ENCODE measurements at regions not wholly inside any gene's neighbourhood (a gene's known extent, or its start where the extent isn't known, plus 50 kb on each side); places are given as distances from the start of the nearest gene placed in this dataset.

GRCh38 chr6:113576310-113576709 lies 280.8 kb upstream of the MARCKS start:
- Histone ChIP-seq H3K4me3 (ENCODE audit: low read depth in 1 of 3, low read length in 3 of 3) (no peak overlapping the region), H3K9me3 (ENCODE audit: control insufficient read depth in 4 of 4, low read length in 3 of 4) (no peaks in the 10 kb centered on the region), H3K4me1 (ENCODE audit: control insufficient read depth in 4 of 4, insufficient read depth in 4 of 4, low read length in 3 of 4) (no peaks in the 10 kb centered on the region), H3K9ac (ENCODE audit: low read depth in 1 of 2, low read length in 2 of 2) (no peak overlapping the region), H3K27me3 (ENCODE audit: control insufficient read depth in 4 of 4, insufficient read depth in 4 of 4, low read length in 3 of 4) (no peaks in the 10 kb centered on the region), H3K27ac (ENCODE audit: low read depth in 1 of 2, low read length in 2 of 2) (no peak overlapping the region), H3K36me3 (ENCODE audit: control insufficient read depth in 4 of 4, insufficient read depth in 3 of 4, low read depth in 1 of 4, low read length in 3 of 4) (no peaks in the 10 kb centered on the region)
- no peak for TF ChIP-seq GABPA (IDR thresholded peaks at IDR 0.05 in 1 of 2, conservative IDR thresholded peaks at IDR 0.05 in 1 of 2)
- no peak for TF ChIP-seq YY1 (IDR thresholded peaks at IDR 0.05)
- no peak for TF ChIP-seq NR2F2 (IDR thresholded peaks at IDR 0.05)
- no peak for TF ChIP-seq CTCF (IDR thresholded peaks at IDR 0.05; ENCODE audit: low read depth, low read length, missing input control)
- no peak for TF ChIP-seq FOXA1 (IDR thresholded peaks at IDR 0.05)
- no peak for TF ChIP-seq ATF3 (IDR thresholded peaks at IDR 0.05)
- no peak for TF ChIP-seq HNF4A (conservative IDR thresholded peaks at IDR 0.05)
- TF ChIP-seq SP1 (IDR thresholded peaks at IDR 0.05): no peak
- no peak for TF ChIP-seq RXRA (IDR thresholded peaks at IDR 0.05)
- no peak for TF ChIP-seq JUND (IDR thresholded peaks at IDR 0.05)
- TF ChIP-seq HNF4G (IDR thresholded peaks at IDR 0.05): no peak
- no peak for TF ChIP-seq MAX (IDR thresholded peaks at IDR 0.05)
- TF ChIP-seq TAF1 (conservative IDR thresholded peaks at IDR 0.05): no peak
- TF ChIP-seq REST (IDR thresholded peaks at IDR 0.05): no peak
- no peak for TF ChIP-seq FOXA2 (IDR thresholded peaks at IDR 0.05)
- no peak for TF ChIP-seq EGR1 (IDR thresholded peaks at IDR 0.05; ENCODE audit: low read depth in 2 of 2)
- TF ChIP-seq RAD21 (IDR thresholded peaks at IDR 0.05): no peak
- TF ChIP-seq ZBTB33 (IDR thresholded peaks at IDR 0.05): no peak
- DNase-seq (ENCODE audit: low spot score): no peak

- 89% methylated on average over 3 of the region's 3 CpGs for WGBS
- no peak overlapping the region for H3K9ac ChIP-seq (ENCODE audit: low read depth in 1 of 2, low read length in 2 of 2)
- no peak for DNase-seq (ENCODE audit: low spot score)
- H3K4me3 ChIP-seq (ENCODE audit: low read depth in 1 of 3, low read length in 3 of 3): no peak overlapping the region
- H3K27me3 ChIP-seq (ENCODE audit: control insufficient read depth in 4 of 4, insufficient read depth in 4 of 4, low read length in 3 of 4): no peaks in the 10 kb centered on the region
- no peak for TF ChIP-seq RAD21 (IDR thresholded peaks at IDR 0.05)
- TF ChIP-seq CTCF (IDR thresholded peaks at IDR 0.05; ENCODE audit: low read depth, low read length, missing input control): no peak
- TF ChIP-seq REST (IDR thresholded peaks at IDR 0.05): no peak
- no peak for TF ChIP-seq RXRA (IDR thresholded peaks at IDR 0.05)
- TF ChIP-seq HNF4A (conservative IDR thresholded peaks at IDR 0.05): no peak
- no peak for TF ChIP-seq FOXA2 (IDR thresholded peaks at IDR 0.05)
- H3K4me1 ChIP-seq (ENCODE audit: control insufficient read depth in 4 of 4, insufficient read depth in 4 of 4, low read length in 3 of 4): no peaks in the 10 kb centered on the region
- H3K36me3 ChIP-seq (ENCODE audit: control insufficient read depth in 4 of 4, insufficient read depth in 3 of 4, low read depth in 1 of 4, low read length in 3 of 4): no peaks in the 10 kb centered on the region
- no peak overlapping the region for H3K27ac ChIP-seq (ENCODE audit: low read depth in 1 of 2, low read length in 2 of 2)
- no peaks in the 10 kb centered on the region for H3K9me3 ChIP-seq (ENCODE audit: control insufficient read depth in 4 of 4, low read length in 3 of 4)
These were observed 278.5 kb upstream of the MARCKS start for GRCh38 chr6:113578691-113579090.
